ENCODE measurements at regions not wholly inside any gene's neighbourhood (a gene's known extent, or its start where the extent isn't known, plus 50 kb on each side); places are given as distances from the start of the nearest gene placed in this dataset.

DNA sequence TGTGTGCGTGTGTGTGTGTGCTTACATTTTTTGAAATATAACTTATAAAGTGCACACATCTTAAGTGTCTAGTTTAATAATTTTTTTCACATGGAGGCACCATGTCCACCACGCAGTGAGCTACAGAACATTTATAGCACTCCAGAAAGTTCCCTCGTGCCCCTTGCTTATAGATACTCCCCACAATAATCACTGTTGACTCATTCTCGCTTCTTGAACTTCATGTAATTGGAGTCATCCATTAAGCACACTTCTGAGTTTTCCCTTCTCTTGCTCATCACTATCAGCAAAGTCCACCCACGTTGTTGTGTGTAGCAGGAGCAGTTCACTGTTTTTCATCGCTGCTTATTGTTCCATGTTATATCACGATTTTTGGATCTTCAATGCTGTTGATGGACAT lies 78.4 kb upstream of the DISP3 start:
- no peak overlapping the region for H3K27ac ChIP-seq (ENCODE audit: low read depth in 2 of 2, low read length in 2 of 2)
- H3K27me3 ChIP-seq (ENCODE audit: control insufficient read depth, insufficient read depth, low read length) = no peaks in the 10 kb centered on the region
- no peak for FAIRE-seq
- TF ChIP-seq, protein P1, sequence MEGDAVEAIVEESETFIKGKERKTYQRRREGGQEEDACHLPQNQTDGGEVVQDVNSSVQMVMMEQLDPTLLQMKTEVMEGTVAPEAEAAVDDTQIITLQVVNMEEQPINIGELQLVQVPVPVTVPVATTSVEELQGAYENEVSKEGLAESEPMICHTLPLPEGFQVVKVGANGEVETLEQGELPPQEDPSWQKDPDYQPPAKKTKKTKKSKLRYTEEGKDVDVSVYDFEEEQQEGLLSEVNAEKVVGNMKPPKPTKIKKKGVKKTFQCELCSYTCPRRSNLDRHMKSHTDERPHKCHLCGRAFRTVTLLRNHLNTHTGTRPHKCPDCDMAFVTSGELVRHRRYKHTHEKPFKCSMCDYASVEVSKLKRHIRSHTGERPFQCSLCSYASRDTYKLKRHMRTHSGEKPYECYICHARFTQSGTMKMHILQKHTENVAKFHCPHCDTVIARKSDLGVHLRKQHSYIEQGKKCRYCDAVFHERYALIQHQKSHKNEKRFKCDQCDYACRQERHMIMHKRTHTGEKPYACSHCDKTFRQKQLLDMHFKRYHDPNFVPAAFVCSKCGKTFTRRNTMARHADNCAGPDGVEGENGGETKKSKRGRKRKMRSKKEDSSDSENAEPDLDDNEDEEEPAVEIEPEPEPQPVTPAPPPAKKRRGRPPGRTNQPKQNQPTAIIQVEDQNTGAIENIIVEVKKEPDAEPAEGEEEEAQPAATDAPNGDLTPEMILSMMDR (IDR thresholded peaks at IDR 0.05; ENCODE audit: borderline replicate concordance, extremely low read depth, insufficient read depth) = no peak
- H3K4me1 ChIP-seq (ENCODE audit: control insufficient read depth in 2 of 3, insufficient read depth in 2 of 3, low read depth in 1 of 3, low read length in 3 of 3) = no peaks in the 10 kb centered on the region
- peaks cover 0 to 6% (median 0%) of the 10 kb centered on the region in 3 donors for H3K9me3 ChIP-seq (ENCODE audit: control insufficient read depth in 2 of 3, insufficient read depth in 1 of 3, low read length in 3 of 3)
- intact Hi-C loops (cut with DNase I) = no loop called here
- H3K36me3 ChIP-seq (ENCODE audit: control insufficient read depth in 2 of 3, insufficient read depth in 3 of 3, low read length in 3 of 3) = no peaks in the 10 kb centered on the region
- DNase-seq = no peak
- H3K9ac ChIP-seq (ENCODE audit: low read length in 3 of 3) = no peak overlapping the region
- H3K4me3 ChIP-seq (ENCODE audit: low read length in 3 of 3) = no peak overlapping the region

DNA sequence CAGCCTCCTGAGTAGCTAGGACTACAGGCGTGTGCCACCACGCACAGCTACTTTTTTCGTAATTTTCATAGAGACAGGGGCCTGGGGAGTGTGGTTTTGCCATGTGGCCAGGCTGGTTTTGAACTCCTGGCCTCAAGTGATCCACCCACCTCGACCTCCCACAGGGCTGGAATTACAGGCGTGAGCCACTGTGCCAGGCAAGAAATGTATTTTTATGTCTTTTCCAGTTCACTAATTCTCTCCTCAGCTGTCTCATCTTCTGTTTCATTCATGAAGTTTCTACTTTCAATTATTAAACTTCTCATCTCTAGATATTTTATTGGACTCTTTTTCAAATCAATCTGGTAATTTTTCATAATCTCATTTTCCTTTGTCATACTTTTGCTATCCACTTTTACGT lies 72.1 kb upstream of the DISP3 start:
- Histone ChIP-seq H3K36me3 (ENCODE audit: control insufficient read depth in 2 of 3, insufficient read depth in 3 of 3, low read length in 3 of 3) (no peaks in the 10 kb centered on the region), H3K4me3 (ENCODE audit: low read length in 3 of 3) (no peak overlapping the region), H3K9ac (ENCODE audit: low read length in 3 of 3) (no peak overlapping the region), H3K27ac (ENCODE audit: low read depth in 2 of 2, low read length in 2 of 2) (no peak overlapping the region), H3K4me1 (ENCODE audit: control insufficient read depth in 2 of 3, insufficient read depth in 2 of 3, low read depth in 1 of 3, low read length in 3 of 3) (no peaks in the 10 kb centered on the region), H3K27me3 (ENCODE audit: control insufficient read depth, insufficient read depth, low read length) (no peaks in the 10 kb centered on the region), H3K9me3 (ENCODE audit: control insufficient read depth in 2 of 3, insufficient read depth in 1 of 3, low read length in 3 of 3) (peaks cover 0 to 6% (median 0%) of the 10 kb centered on the region in 3 donors)
- TF ChIP-seq, protein P1 (IDR thresholded peaks at IDR 0.05; ENCODE audit: borderline replicate concordance, extremely low read depth, insufficient read depth) = no peak
- intact Hi-C loops (cut with DNase I) = no loop called here
- FAIRE-seq (no peak), DNase-seq (no peak)

DNA sequence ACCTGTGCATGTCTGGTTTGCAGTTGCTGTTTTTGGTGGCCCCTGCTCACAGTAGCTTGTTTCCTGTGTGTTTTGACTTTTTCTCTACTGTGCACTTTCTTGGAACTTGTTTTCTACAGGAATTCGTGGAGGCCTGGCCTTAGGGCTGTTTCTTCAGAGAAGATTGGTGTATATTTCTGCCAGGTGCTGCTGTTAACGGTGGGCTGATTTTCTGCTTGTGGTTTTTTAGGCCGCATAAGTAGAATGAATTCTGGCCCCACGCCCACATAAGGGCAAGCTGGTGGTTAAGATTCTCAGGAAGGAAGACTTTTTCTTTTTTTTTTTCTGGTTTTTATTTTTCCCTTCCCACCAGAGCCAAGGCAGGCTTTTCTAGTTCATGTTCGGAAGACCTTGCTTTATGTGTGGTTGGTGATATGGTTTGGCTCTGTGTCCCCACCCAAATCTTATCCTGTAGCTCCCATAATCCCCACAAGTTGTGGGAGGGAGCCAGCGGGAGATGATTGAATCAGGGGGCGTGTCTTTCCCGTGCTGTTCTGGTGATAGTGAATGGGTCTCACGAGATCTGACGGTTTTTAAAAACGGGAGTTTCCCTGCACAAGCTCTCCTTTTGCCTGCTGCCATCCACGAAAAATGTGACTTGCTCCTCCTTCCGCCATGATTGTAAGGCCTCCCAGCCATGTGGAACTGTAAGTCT lies 71.5 kb upstream of the DISP3 start:
- Histone ChIP-seq H3K4me1 (ENCODE audit: control insufficient read depth in 2 of 3, insufficient read depth in 2 of 3, low read depth in 1 of 3, low read length in 3 of 3) (no peaks in the 10 kb centered on the region), H3K36me3 (ENCODE audit: control insufficient read depth in 2 of 3, insufficient read depth in 3 of 3, low read length in 3 of 3) (no peaks in the 10 kb centered on the region), H3K9me3 (ENCODE audit: control insufficient read depth in 2 of 3, insufficient read depth in 1 of 3, low read length in 3 of 3) (peaks cover 0 to 3% (median 0%) of the 10 kb centered on the region in 3 donors), H3K9ac (ENCODE audit: low read length in 3 of 3) (no peak overlapping the region), H3K27ac (ENCODE audit: low read depth in 2 of 2, low read length in 2 of 2) (no peak overlapping the region), H3K4me3 (ENCODE audit: low read length in 3 of 3) (no peak overlapping the region), H3K27me3 (ENCODE audit: control insufficient read depth, insufficient read depth, low read length) (no peaks in the 10 kb centered on the region)
- DNase-seq = peak in 1 of 5 donors; percentile 16
- FAIRE-seq = no peak
- intact Hi-C loops (cut with DNase I) = no loop called here
- TF ChIP-seq, protein P1 (IDR thresholded peaks at IDR 0.05; ENCODE audit: borderline replicate concordance, extremely low read depth, insufficient read depth) = no peak

DNA sequence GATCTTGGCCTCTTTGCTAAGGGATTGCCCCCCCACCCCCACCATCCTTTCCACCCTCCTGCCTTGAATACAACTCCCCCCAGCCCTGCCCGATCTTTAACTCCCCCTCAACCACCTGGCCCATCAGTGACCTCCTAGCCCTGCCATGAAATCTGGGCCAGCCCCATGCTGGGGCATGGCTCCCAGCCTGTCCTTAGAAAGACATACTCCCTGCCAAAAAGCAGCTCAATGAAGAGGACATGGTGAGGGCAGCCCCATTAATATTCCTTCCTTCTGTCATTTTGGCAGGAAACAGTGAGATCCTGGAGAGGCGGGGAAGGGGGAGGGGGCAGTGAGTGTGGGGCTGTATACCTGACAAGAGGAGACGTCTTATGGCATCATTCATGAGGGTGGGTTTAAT lies 66.8 kb upstream of the DISP3 start:
- FAIRE-seq = no peak

More for the DNA sequence above, 66.8 kb upstream of the DISP3 start:
- TF ChIP-seq, protein P1 (IDR thresholded peaks at IDR 0.05; ENCODE audit: borderline replicate concordance, extremely low read depth, insufficient read depth) = no peak
- H3K36me3 ChIP-seq (ENCODE audit: control insufficient read depth in 2 of 3, insufficient read depth in 3 of 3, low read length in 3 of 3) = no peaks in the 10 kb centered on the region
- H3K4me1 ChIP-seq (ENCODE audit: control insufficient read depth in 2 of 3, insufficient read depth in 2 of 3, low read depth in 1 of 3, low read length in 3 of 3) = no peaks in the 10 kb centered on the region
- H3K9ac ChIP-seq (ENCODE audit: low read length in 3 of 3) = no peak overlapping the region
- no peaks in the 10 kb centered on the region for H3K9me3 ChIP-seq (ENCODE audit: control insufficient read depth in 2 of 3, insufficient read depth in 1 of 3, low read length in 3 of 3)
- intact Hi-C loops (cut with DNase I) = no loop called here
- DNase-seq = no peak
- H3K27me3 ChIP-seq (ENCODE audit: control insufficient read depth, insufficient read depth, low read length) = no peaks in the 10 kb centered on the region
- no peak overlapping the region for H3K27ac ChIP-seq (ENCODE audit: low read depth in 2 of 2, low read length in 2 of 2)
- no peak overlapping the region for H3K4me3 ChIP-seq (ENCODE audit: low read length in 3 of 3)
